HEK293 (cell line): ENCODE measurements at regions not wholly inside any gene's neighbourhood (a gene's known extent, or its start where the extent isn't known, plus 50 kb on each side); places are given as distances from the start of the nearest gene placed in this dataset.

Experiments used
- CTCF ChIP-seq: fragments of 450-650 bp; formaldehyde crosslinking; IDR thresholded peaks from 2 replicates; pipeline ENCODE4 v1.5.1; 2016; ENCODE audit warnings: missing biosample characterization, missing genetic modification characterization
- REST ChIP-seq: fragments of 450-650 bp; formaldehyde crosslinking; IDR thresholded peaks from 2 replicates; pipeline ENCODE4 v1.5.1; 2016; ENCODE audit warnings: missing biosample characterization, missing genetic modification characterization
- ZNF133 ChIP-seq: fragments of 450-650 bp; formaldehyde crosslinking; IDR thresholded peaks from 2 replicates; pipeline ENCODE4 v1.5.1; 2016; ENCODE audit warnings: missing biosample characterization, missing genetic modification characterization

- TF ChIP-seq CTCF (tag by site-specific recombination) (no peak), ZNF133 (tag by site-specific recombination) (no peak), REST (tag by site-specific recombination) (no peak)
Observed at GRCh38 chr6:25054469-25054868, 118.7 kb upstream of the RIPOR2 start.
